Mucosa of descending colon (tissue), 3 donors: ENCODE measurements at regions not wholly inside any gene's neighbourhood (a gene's known extent, or its start where the extent isn't known, plus 50 kb on each side); places are given as distances from the start of the nearest gene placed in this dataset.

Experiments
- ATAC-seq: fragments of 200-7000 bp; cut with Tn5 transposase; one replicate; pipeline ENCODE4 v1.9.1; 2020; ENCODE audit warnings: mild to moderate bottlenecking, moderate library complexity
- DNase-seq, 3 donors: peaks; one replicate each; pipeline ENCODE4 v3.0.0-alpha.2; 2020
- H3K36me3 ChIP-seq: fragments of 200-600 bp; one replicate; pipeline ENCODE4 v1.8.0; 2021; ENCODE audit warnings: low read depth, mild to moderate bottlenecking
- H3K4me1 ChIP-seq: fragments of 200-600 bp; one replicate; pipeline ENCODE4 v1.8.0; 2021; ENCODE audit warnings: low read depth, mild to moderate bottlenecking
- H3K4me3 ChIP-seq: fragments of 200-600 bp; one replicate; pipeline ENCODE4 v1.8.0; 2021; ENCODE audit warnings: mild to moderate bottlenecking
- H3K9me3 ChIP-seq: fragments of 200-600 bp; one replicate; pipeline ENCODE4 v1.8.0; 2021; ENCODE audit warnings: mild to moderate bottlenecking
- intact Hi-C, 2 donors: fragments of 100-400 bp; cut with DNase I in 1 of 2; cut with micrococcal nuclease in 1 of 2; formaldehyde crosslinking; loops; one replicate each; pipeline versions ENCODE4 v1.11.0 to v1.11.1; 2022; cut with DNase I, micrococcal nuclease
- TF ChIP-seq, protein P1 (sequence below): fragments of 200-600 bp; IDR thresholded peaks from one replicate; pipeline ENCODE4 v1.8.0; 2022; ENCODE audit warnings: antibody characterized with exemption, mild to moderate bottlenecking
- donor health status: DM: no; HTN: no; CAD: no; lungs with moderate emphysema.
- donor health status: DM: no; HTN: no; CAD: no.
- donor health status: DM: no; HTN: yes; CAD: no.

- no peak for DNase-seq
- TF ChIP-seq, protein P1, sequence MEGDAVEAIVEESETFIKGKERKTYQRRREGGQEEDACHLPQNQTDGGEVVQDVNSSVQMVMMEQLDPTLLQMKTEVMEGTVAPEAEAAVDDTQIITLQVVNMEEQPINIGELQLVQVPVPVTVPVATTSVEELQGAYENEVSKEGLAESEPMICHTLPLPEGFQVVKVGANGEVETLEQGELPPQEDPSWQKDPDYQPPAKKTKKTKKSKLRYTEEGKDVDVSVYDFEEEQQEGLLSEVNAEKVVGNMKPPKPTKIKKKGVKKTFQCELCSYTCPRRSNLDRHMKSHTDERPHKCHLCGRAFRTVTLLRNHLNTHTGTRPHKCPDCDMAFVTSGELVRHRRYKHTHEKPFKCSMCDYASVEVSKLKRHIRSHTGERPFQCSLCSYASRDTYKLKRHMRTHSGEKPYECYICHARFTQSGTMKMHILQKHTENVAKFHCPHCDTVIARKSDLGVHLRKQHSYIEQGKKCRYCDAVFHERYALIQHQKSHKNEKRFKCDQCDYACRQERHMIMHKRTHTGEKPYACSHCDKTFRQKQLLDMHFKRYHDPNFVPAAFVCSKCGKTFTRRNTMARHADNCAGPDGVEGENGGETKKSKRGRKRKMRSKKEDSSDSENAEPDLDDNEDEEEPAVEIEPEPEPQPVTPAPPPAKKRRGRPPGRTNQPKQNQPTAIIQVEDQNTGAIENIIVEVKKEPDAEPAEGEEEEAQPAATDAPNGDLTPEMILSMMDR, result no peak
- intact Hi-C loops, result no loop called here
- Histone ChIP-seq H3K4me3 (no peak overlapping the region), H3K36me3 (no peaks in the 10 kb centered on the region), H3K9me3 (peaks cover 2% of the 10 kb centered on the region), H3K4me1 (no peaks in the 10 kb centered on the region)
- no peak for ATAC-seq
These were observed 128.8 kb upstream of the RAD23B start for GRCh38 chr9:107154291-107154690.

GRCh38 chr9:107154766-107155165 lies 128.3 kb upstream of the RAD23B start:
- TF ChIP-seq, protein P1, result no peak
- ATAC-seq (no peak), DNase-seq (no peak)
- intact Hi-C loops, result no loop called here
- no peaks in the 10 kb centered on the region for H3K36me3 ChIP-seq
- H3K9me3 ChIP-seq, result peaks cover 2% of the 10 kb centered on the region
- H3K4me1 ChIP-seq, result no peaks in the 10 kb centered on the region
- no peak overlapping the region for H3K4me3 ChIP-seq

DNA sequence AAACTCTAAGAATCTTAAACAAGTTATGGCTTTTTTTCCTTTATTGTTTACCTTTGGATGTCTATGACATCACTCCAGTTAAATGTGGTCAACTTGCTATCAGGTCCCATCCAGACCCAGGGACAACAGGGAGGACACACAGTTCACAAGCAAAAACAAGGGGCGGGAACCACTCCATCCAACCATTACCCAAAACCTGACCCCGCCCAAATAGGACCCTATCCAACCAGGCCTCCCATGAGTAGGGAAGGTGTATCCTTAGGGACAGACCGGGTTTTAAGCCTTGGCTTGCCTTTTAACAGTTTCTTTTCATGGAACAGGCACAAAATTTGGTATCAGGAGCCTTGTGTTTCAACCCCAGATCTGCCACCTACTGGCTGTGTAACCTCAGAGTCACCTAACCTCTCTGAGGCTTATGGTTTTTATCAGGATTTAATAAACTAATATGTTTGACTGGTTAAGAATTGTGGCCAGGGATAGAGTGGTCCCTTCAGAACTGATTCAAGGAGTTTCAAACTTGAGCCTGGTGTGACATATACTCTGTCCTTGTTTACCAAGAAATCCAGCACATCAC lies 127.7 kb upstream of the RAD23B start:
- H3K4me1 ChIP-seq, result no peaks in the 10 kb centered on the region
- no peaks in the 10 kb centered on the region for H3K36me3 ChIP-seq
- peaks cover 2% of the 10 kb centered on the region for H3K9me3 ChIP-seq
- intact Hi-C loops, result no loop called here
- H3K4me3 ChIP-seq, result no peak overlapping the region
- no peak for DNase-seq
- ATAC-seq, result no peak
- TF ChIP-seq, protein P1, result no peak

- peak; percentile 31 for ATAC-seq
- Histone ChIP-seq H3K36me3 (no peaks in the 10 kb centered on the region), H3K9me3 (no peaks in the 10 kb centered on the region), H3K4me3 (no peak overlapping the region), H3K4me1 (no peaks in the 10 kb centered on the region)
- TF ChIP-seq, protein P1, result no peak
- intact Hi-C loops, result no loop called here
- DNase-seq, result no peak
These were observed 124.8 kb upstream of the RAD23B start for GRCh38 chr9:107158321-107158720.

DNA sequence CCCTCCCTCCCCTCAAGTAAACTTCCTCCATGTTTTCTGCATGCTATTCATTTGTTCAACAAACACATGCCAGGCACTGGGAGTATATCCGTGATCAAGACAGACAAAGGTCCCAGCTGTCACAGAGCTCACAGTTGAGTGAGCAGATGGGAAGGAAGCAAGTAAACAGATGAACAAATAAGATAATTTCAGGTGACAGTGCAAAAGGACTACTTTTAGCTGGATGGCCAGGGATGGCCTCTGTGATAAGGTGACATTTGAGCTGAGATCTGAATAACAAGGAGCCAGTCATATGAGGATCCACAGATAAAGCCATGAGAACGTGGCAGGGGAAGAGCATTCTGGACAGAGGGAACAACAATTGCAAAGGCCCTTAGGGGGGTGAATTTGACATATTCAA lies 121.7 kb upstream of the RAD23B start:
- no peak for DNase-seq
- Histone ChIP-seq H3K36me3 (no peaks in the 10 kb centered on the region), H3K4me1 (no peaks in the 10 kb centered on the region), H3K9me3 (no peaks in the 10 kb centered on the region), H3K4me3 (no peak overlapping the region)
- TF ChIP-seq, protein P1, result no peak
- ATAC-seq, result no peak
- intact Hi-C loops, result no loop called here

GRCh38 chr9:107163370-107163769 lies 119.7 kb upstream of the RAD23B start:
- intact Hi-C loops, result no loop called here
- TF ChIP-seq, protein P1, result no peak
- DNase-seq (no peak), ATAC-seq (no peak)
- H3K4me1 ChIP-seq, result no peaks in the 10 kb centered on the region
- no peak overlapping the region for H3K4me3 ChIP-seq
- H3K36me3 ChIP-seq, result no peaks in the 10 kb centered on the region
- H3K9me3 ChIP-seq, result no peaks in the 10 kb centered on the region
